Sigmoid colon (tissue), 6 donors: ENCODE measurements at regions not wholly inside any gene's neighbourhood (a gene's known extent, or its start where the extent isn't known, plus 50 kb on each side); places are given as distances from the start of the nearest gene placed in this dataset.
"Not testable (repeated sequence)": the region's sequence is repeated elsewhere in the genome, so short reads cannot be mapped to it uniquely, and the experiment has no call there.

Source experiments
- DNase-seq: peaks from one replicate; pipeline ENCODE4 v3.0.0-alpha.2; 2019
- H3K27ac ChIP-seq, 4 donors: fragments of 200-600 bp; sonication (generic); one replicate each; pipeline ENCODE4 v1.5.1; 2016 to 2019; ENCODE audit warnings: mild to moderate bottlenecking in 1 of 4
- H3K27me3 ChIP-seq, 3 donors: fragments of 200-600 bp; sonication (generic); one replicate each; pipeline ENCODE4 v1.5.1; 2019; ENCODE audit warnings: mild to moderate bottlenecking in 1 of 3
- H3K36me3 ChIP-seq, 4 donors: fragments of 200-600 bp; sonication (generic); one replicate each; pipeline ENCODE4 v1.5.1; 2016 to 2019
- H3K4me1 ChIP-seq, 4 donors: fragments of 200-600 bp; sonication (generic); one replicate each; pipeline ENCODE4 v1.5.1; 2017 to 2019
- H3K4me3 ChIP-seq, 4 donors: fragments of 200-600 bp; sonication (generic); one replicate each; pipeline ENCODE4 v1.5.1; 2017 to 2019; ENCODE audit warnings: mild to moderate bottlenecking in 2 of 4, moderate library complexity in 1 of 4
- H3K9me3 ChIP-seq, 4 donors: fragments of 200-600 bp in 3 of 4; sonication (generic) in 3 of 4; one replicate each; pipeline versions ENCODE4 v1.5.1 to v1.6.1; 2013 to 2019
- EP300 ChIP-seq, 4 donors: sonication (generic); formaldehyde crosslinking; IDR thresholded peaks; one replicate each; pipeline ENCODE4 v1.6.1; 2017; ENCODE audit warnings: antibody characterized with exemption in 4 of 4
- POLR2A ChIP-seq, 2 donors: fragments of 450-650 bp; IDR thresholded peaks; one replicate each; pipeline ENCODE4 v1.6.1; 2016; ENCODE audit warnings: antibody characterized with exemption in 2 of 2, mild to moderate bottlenecking in 2 of 2, moderate library complexity in 2 of 2
- POLR2AphosphoS5 ChIP-seq, 4 donors: sonication (generic); formaldehyde crosslinking; IDR thresholded peaks; one replicate each; pipeline ENCODE4 v1.6.1; 2017; ENCODE audit warnings: antibody characterized with exemption in 4 of 4
- WGBS, 2 donors: extraction: QIAGEN DNeasy Blood & Tissue Kit; methylation state at CpG; one replicate each; pipeline ENCODE4 v1.1.7; 2013; 5-methylcytosine and 5-hydroxymethylcytosine counted together
- intact Hi-C: fragments of 100-400 bp; cut with DNase I; formaldehyde crosslinking; loops from one replicate; pipeline ENCODE4 v1.15.1; 2023
- TF ChIP-seq, protein P1 (sequence below), 4 experiments: fragments of 450-650 bp in 3 of 4; fragments of 200-600 bp in 1 of 4; IDR thresholded peaks; one replicate each; pipeline ENCODE4 v1.5.1; 2016 to 2019; ENCODE audit warnings: antibody characterized with exemption in 4 of 4, mild to moderate bottlenecking in 3 of 4, moderate library complexity in 2 of 4
- donor health status: healthy with polysubstance abuse.
- donor health status: healthy.

GRCh38 chrX:85685843-85686242 lies 306.4 kb upstream of the POF1B start:
- intact Hi-C loops, result no loop called here
- DNase-seq, result no peak
- Histone ChIP-seq H3K27ac (no peak overlapping the region), H3K4me3 (no peak overlapping the region), H3K9me3 (no peaks in the 10 kb centered on the region), H3K27me3 (no peaks in the 10 kb centered on the region), H3K4me1 (no peaks in the 10 kb centered on the region), H3K36me3 (no peaks in the 10 kb centered on the region)
- WGBS, 2 donors, result 89 to 91% methylated on average over 5 of the region's 5 CpGs
- no peak for TF ChIP-seq POLR2A (IDR thresholded peaks at IDR 0.05)
- no peak for TF ChIP-seq EP300 (IDR thresholded peaks at IDR 0.05)
- no peak for TF ChIP-seq POLR2AphosphoS5 (IDR thresholded peaks at IDR 0.05)
- TF ChIP-seq, protein P1, sequence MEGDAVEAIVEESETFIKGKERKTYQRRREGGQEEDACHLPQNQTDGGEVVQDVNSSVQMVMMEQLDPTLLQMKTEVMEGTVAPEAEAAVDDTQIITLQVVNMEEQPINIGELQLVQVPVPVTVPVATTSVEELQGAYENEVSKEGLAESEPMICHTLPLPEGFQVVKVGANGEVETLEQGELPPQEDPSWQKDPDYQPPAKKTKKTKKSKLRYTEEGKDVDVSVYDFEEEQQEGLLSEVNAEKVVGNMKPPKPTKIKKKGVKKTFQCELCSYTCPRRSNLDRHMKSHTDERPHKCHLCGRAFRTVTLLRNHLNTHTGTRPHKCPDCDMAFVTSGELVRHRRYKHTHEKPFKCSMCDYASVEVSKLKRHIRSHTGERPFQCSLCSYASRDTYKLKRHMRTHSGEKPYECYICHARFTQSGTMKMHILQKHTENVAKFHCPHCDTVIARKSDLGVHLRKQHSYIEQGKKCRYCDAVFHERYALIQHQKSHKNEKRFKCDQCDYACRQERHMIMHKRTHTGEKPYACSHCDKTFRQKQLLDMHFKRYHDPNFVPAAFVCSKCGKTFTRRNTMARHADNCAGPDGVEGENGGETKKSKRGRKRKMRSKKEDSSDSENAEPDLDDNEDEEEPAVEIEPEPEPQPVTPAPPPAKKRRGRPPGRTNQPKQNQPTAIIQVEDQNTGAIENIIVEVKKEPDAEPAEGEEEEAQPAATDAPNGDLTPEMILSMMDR (IDR thresholded peaks at IDR 0.05), result no peak

GRCh38 chrX:85666471-85666870 lies 287.0 kb upstream of the POF1B start:
- no peaks in the 10 kb centered on the region for H3K27me3 ChIP-seq
- no peak overlapping the region for H3K4me3 ChIP-seq
- H3K9me3 ChIP-seq, result no peaks in the 10 kb centered on the region
- TF ChIP-seq, protein P1 (IDR thresholded peaks at IDR 0.05), result no peak
- TF ChIP-seq POLR2A (IDR thresholded peaks at IDR 0.05) (no peak), EP300 (IDR thresholded peaks at IDR 0.05) (no peak), POLR2AphosphoS5 (IDR thresholded peaks at IDR 0.05) (no peak)
- DNase-seq, result no peak
- no peak overlapping the region for H3K27ac ChIP-seq
- intact Hi-C loops, result no loop called here
- WGBS, 2 donors, result 46 to 59% methylated on average over 2 of the region's 2 CpGs
- H3K36me3 ChIP-seq, result no peaks in the 10 kb centered on the region
- H3K4me1 ChIP-seq, result no peaks in the 10 kb centered on the region

DNA sequence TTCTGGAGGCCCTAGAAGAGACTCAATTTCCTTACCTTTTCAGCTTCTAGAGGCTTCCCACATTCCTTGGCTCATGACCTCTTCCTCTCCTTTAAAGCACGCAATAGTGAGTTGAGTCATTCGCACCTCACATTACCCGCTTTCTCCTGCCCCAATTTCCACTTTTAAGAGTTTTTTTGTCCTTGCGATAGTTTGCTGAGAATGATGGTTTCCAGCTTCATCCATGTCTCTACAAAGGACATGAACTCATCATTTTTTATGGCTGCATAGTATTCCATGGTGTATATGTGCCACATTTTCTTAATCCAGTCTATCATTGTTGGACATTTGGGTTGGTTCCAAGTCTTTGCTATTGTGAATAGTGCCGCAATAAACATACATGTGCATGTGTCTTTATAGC lies 284.5 kb upstream of the POF1B start:
- intact Hi-C loops, H3K4me1 ChIP-seq, H3K9me3 ChIP-seq, H3K27me3 ChIP-seq, H3K4me3 ChIP-seq, DNase-seq, H3K36me3 ChIP-seq, H3K27ac ChIP-seq: not testable (repeated sequence)
- 95 to 97% methylated on average over 4 of the region's 5 CpGs for WGBS, 2 donors

GRCh38 chrX:85630901-85631300 lies 251.4 kb upstream of the POF1B start:
- H3K36me3 ChIP-seq, result no peaks in the 10 kb centered on the region
- TF ChIP-seq, protein P1 (IDR thresholded peaks at IDR 0.05), result no peak
- TF ChIP-seq POLR2A (IDR thresholded peaks at IDR 0.05), result no peak
- no peak for TF ChIP-seq EP300 (IDR thresholded peaks at IDR 0.05)
- no peak for TF ChIP-seq POLR2AphosphoS5 (IDR thresholded peaks at IDR 0.05)
- no peak overlapping the region for H3K4me3 ChIP-seq
- DNase-seq, result no peak
- intact Hi-C loops, result no loop called here
- no peaks in the 10 kb centered on the region for H3K9me3 ChIP-seq
- H3K27me3 ChIP-seq, result no peaks in the 10 kb centered on the region
- H3K4me1 ChIP-seq, result no peaks in the 10 kb centered on the region
- no peak overlapping the region for H3K27ac ChIP-seq

DNA sequence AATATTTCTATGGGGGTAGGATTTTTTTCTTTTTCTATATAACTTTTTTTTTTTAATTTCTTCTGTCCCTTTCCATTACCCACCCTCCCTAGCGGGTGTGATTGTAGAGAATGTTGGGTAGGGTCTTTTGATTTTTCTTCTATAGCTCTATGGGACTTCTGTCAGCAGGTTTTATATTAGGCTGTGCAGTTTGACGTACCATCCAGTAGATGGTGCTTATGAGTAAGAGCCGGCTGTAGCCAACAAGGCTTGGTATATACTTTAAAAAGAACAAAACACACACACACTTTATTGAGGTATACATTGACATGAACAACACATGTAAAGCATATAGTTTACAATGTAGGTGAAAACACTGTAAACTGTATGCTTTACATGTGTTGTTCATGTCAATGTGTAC lies 247.9 kb upstream of the POF1B start:
- 20 to 29% methylated on average over 3 of the region's 3 CpGs for WGBS, 2 donors
- TF ChIP-seq POLR2A (IDR thresholded peaks at IDR 0.05), result no peak
- TF ChIP-seq, protein P1 (IDR thresholded peaks at IDR 0.05), result peak in 1 of 4 experiments; percentile 15
- no peak overlapping the region for H3K27ac ChIP-seq
- no peaks in the 10 kb centered on the region for H3K4me1 ChIP-seq
- no peak for DNase-seq
- intact Hi-C loops, result no loop called here
- no peak overlapping the region for H3K4me3 ChIP-seq
- H3K27me3 ChIP-seq, result no peaks in the 10 kb centered on the region
- H3K9me3 ChIP-seq, result no peaks in the 10 kb centered on the region
- no peaks in the 10 kb centered on the region for H3K36me3 ChIP-seq
